OCI-LY1 (cell line): ENCODE measurements at regions not wholly inside any gene's neighbourhood (a gene's known extent, or its start where the extent isn't known, plus 50 kb on each side); places are given as distances from the start of the nearest gene placed in this dataset.

Source experiments
- CTCF ChIP-seq: fragments of 200-600 bp; sonication (generic), shearing (Covaris generic); IDR thresholded peaks from 2 replicates; pipeline ENCODE4 v1.5.1; 2017; ENCODE audit warnings: mild to moderate bottlenecking, antibody characterized with exemption, low read length, moderate library complexity, mixed read lengths
- EZH2 ChIP-seq: fragments of 200-600 bp; sonication (generic), shearing (Covaris generic); IDR thresholded peaks from 2 replicates; pipeline ENCODE4 v1.8.0; 2017; ENCODE audit warnings: borderline replicate concordance, mixed run types, mild to moderate bottlenecking, antibody characterized with exemption, low read length, moderate library complexity, mixed read lengths

DNA sequence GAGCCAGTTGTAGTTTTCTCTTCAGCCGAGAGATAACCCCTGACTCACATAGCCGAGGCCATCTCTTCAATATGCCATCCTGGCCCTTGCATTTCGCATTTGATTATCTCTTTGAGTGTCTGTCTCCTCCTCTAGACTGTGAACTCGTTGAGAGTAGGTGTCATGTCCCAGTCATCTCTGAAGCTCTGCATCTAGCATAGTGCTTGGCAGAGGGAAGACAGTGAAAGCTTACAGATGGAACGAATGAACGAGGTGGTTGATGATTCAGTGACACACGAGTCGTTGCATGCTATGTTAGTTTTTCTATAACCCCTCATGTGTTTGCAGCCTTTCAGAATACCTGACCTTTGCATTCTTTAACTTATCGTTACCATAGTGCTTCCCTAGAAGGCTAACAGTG, 59.9 kb upstream of the CYRIA start:
- TF ChIP-seq CTCF = no peak
- no peak for TF ChIP-seq EZH2
